ENCODE measurements at regions not wholly inside any gene's neighbourhood (a gene's known extent, or its start where the extent isn't known, plus 50 kb on each side); places are given as distances from the start of the nearest gene placed in this dataset.
"Not testable (repeated sequence)": the region's sequence is repeated elsewhere in the genome, so short reads cannot be mapped to it uniquely, and the experiment has no call there.

DNA sequence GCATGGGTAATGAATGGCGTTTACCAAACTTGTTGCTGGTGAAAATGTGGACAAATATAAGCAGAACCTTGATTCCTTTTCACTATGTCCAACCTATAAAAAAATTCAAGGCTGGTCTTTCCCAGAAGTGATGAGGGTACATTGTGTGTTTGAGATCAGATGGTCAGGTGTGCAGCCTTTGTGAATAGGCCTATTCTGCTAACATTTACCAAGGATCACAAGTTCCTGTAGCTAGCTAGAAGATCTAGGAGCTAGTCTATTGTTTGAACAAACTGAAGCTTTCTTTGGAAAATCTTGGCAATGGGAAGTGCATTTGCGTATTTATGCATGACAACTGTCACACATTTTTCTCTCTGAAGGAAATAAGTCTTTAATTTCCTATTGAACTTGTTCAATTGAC, 489.6 kb downstream of the KLF5 start:
- DNase-seq (ENCODE audit: extremely low read depth, low read depth): no peak

DNA sequence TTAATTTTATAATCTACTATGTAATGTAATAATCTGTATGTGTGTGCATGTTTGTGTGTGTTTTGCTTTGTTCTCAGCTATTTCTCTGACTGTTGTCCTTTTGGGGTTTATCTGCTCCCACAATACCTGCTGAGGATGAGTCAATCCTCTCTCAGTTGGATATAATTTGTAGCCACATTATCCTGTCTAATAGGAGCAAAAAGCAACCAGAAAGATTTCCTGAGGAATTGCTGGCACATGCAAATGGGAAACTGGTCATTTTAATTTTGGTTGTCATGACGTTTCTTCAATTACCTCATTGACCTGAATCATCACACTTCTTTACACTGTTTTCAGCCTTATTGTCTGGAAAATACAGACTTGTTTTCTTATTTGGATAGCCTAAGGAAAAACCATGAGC, 488.4 kb downstream of the KLF5 start:
- no peak for DNase-seq (ENCODE audit: extremely low read depth, low read depth)

GRCh38 chr13:73544175-73544574, 485.4 kb downstream of the KLF5 start:
- DNase-seq (ENCODE audit: extremely low read depth, low read depth): no peak

DNA sequence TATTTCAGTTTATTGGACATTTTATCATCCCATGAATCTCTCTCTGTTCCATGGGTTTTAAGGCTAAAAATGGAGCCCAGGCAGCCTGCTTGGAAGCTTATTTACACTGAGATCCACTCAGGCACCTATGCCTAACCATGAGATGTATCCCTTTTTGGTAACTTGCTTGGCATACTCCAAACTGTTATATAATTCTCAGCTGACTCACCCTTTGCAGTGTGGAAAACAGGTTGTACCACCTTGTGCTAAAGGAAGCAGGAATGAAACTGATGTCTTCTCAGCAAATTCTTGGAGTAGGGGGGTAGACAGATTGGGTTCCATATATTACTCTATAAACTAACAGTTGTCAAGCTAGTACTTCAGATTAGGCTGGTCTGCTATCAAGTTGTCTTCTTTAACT, 483.6 kb downstream of the KLF5 start:
- DNase-seq (ENCODE audit: extremely low read depth, low read depth): no peak

GRCh38 chr13:73536865-73537264, 478.1 kb downstream of the KLF5 start:
- DNase-seq (ENCODE audit: extremely low read depth, low read depth): no peak

GRCh38 chr13:73535341-73535740, 476.5 kb downstream of the KLF5 start:
- DNase-seq (ENCODE audit: extremely low read depth, low read depth): no peak

DNA sequence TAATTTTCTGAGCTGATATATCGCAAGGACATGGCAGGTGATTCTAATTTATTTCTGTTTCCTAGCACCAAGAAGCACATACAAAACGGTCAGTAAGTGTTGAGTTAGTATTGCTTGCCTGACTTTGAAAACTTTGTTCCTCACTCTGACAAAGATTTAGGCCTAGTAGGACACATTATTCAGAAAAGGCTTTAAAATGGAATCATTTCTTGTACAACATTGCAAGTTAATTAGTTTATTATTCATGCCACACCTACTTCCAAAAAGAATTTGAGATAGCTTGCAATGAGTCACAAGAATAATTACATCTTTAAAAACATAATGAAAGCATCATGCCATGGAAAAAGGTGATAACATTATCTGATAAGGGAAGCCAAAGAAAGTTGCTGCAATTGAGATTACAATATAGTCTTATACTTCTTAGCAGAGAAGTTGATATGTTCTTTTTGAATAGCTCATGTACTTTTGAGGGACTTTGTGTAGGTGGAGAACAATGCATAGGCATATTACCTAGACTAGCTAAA, 474.2 kb downstream of the KLF5 start:
- DNase-seq (ENCODE audit: extremely low read depth, low read depth): no peak

- no peak for DNase-seq (ENCODE audit: extremely low read depth, low read depth)
Observed at GRCh38 chr13:73532582-73532981, 473.8 kb downstream of the KLF5 start.

GRCh38 chr13:73531014-73531413, 472.2 kb downstream of the KLF5 start:
- DNase-seq (ENCODE audit: extremely low read depth, low read depth): no peak

- no peak for DNase-seq (ENCODE audit: extremely low read depth, low read depth)
Observed at GRCh38 chr13:73522937-73523336, 464.1 kb downstream of the KLF5 start.

DNA sequence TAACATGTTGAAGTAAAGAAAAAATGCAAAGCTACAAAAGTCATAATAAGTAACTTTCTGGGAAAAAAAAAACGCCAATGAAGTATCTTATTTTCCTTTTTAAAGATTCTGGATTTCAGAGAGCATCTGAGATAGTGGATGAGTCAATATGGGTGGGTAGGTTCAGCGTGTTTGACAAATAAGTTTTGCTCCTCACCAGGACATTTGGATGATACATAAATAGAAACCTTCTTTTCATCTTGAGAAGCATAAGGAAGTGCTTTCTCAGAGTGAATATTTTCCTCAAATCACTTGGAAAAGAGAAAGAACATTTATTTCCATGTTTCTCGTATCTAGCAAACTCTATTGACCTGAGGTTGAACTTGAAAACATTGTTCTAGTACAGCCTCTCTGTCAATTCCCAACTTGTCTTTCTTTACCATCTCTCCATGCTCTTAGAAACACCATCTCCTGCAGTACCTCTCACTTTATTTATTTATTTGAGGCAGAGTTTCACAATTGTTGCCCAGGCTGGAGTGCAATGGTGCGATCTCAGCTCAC, 463.2 kb downstream of the KLF5 start:
- no peak for DNase-seq (ENCODE audit: extremely low read depth, low read depth)

GRCh38 chr13:73521290-73521624, 462.5 kb downstream of the KLF5 start:
- no peak for DNase-seq (ENCODE audit: extremely low read depth, low read depth)

- DNase-seq (ENCODE audit: extremely low read depth, low read depth): no peak
Observed at GRCh38 chr13:73520566-73521289, 461.9 kb downstream of the KLF5 start.

DNA sequence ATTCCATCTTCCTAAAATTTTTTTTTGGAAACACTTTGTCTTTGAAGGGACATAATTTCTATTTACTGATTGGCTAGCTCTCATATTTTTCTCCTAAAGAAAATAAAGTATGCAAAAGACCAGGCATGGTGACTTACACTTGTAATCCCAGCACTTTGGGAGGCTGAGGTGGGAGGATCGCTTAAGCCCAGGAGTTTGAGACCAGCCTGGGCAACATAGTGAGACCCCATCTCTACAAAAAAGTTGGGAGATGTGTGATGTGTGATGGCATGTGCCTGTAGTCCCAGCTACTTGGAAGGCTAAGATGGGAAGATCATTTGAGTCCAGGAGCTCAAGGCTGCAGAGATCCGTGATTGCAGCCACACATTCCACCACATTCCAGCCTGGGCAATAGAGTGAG, 461.3 kb downstream of the KLF5 start:
- DNase-seq (ENCODE audit: extremely low read depth, low read depth): not testable (repeated sequence)

- no peak for DNase-seq (ENCODE audit: extremely low read depth, low read depth)
Observed at GRCh38 chr13:73519396-73520116, 460.8 kb downstream of the KLF5 start.

DNA sequence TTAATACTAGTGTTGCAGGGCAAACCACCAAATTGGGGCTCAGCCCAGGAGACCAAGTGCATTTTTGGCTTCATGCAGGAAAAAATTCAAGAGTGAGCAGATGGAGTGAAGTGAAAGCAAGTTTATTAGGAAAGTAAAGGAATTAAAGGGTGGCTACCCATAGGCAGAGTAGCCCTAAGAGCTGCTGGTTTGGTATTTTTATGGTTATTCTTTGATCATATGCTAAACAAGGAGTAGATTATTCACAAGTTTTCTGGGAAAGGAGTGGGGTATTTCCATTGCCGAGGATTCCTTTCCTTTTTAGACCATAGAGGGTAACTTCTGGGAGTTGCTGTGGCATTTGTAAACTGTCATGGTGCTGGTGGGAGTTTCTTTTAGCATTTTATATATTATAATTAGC, 459.0 kb downstream of the KLF5 start:
- DNase-seq (ENCODE audit: extremely low read depth, low read depth): no peak

- no peak for DNase-seq (ENCODE audit: extremely low read depth, low read depth)
Observed at GRCh38 chr13:73516731-73517130, 457.9 kb downstream of the KLF5 start.

GRCh38 chr13:73514208-73514607, 455.4 kb downstream of the KLF5 start:
- no peak for DNase-seq (ENCODE audit: extremely low read depth, low read depth)

DNA sequence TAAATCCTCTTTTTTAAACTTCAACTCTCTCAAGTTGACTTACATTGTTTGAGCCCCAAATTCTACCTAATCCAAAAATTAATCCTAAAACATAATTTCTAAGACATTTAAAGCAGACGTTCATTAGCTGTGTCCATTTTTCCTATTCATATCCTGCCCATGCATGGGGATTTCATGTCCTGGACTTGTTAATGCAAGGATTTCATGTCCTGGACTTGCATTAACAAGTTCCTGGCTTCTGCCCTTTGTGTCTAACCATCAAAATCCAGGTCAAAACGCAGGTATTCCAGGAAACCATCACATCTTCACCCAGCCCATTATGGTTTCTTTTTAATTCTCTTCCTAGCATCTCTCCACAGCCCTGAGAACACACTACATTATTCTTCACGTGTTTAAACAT, 454.9 kb downstream of the KLF5 start:
- DNase-seq (ENCODE audit: extremely low read depth, low read depth): no peak

- DNase-seq (ENCODE audit: extremely low read depth, low read depth): no peak
Observed at GRCh38 chr13:73508841-73509240, 450.0 kb downstream of the KLF5 start.

- no peak for DNase-seq (ENCODE audit: extremely low read depth, low read depth)
Observed at GRCh38 chr13:73505376-73505890, 446.6 kb downstream of the KLF5 start.

DNA sequence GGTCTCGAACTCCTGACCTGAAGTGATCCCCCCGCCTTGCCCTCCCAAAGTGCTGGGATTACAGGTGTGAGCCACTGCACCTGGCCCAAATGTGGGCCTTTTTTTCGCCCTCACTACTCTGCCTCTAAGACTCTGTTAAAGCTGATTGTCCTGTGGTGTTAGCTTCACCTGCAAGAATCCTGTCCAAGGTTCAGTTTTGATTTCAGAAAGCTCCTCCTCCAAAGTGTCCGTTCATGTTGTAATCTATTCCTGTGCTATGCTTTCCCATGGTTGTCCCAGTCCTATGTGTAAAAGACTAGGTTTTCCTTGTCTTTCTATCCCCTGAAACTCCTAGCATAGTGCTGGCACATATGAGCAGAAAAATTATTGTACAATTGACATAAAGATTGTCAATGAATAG, 440.9 kb downstream of the KLF5 start:
- DNase-seq (ENCODE audit: extremely low read depth, low read depth): no peak

All from NCI-H460 (cell line).